ENCODE measurements at regions not wholly inside any gene's neighbourhood (a gene's known extent, or its start where the extent isn't known, plus 50 kb on each side); places are given as distances from the start of the nearest gene placed in this dataset.
"Not testable (repeated sequence)": the region's sequence is repeated elsewhere in the genome, so short reads cannot be mapped to it uniquely, and the experiment has no call there.

GRCh38 chr3:62948921-62949320, 73.7 kb upstream of the CADPS start:
- no peak overlapping the region for H3K27ac Mint-ChIP-seq
- no peaks in the 10 kb centered on the region; the same call in 1 of the 2 replicates for H3K27me3 Mint-ChIP-seq (ENCODE audit: insufficient read depth)
- H3K4me1 Mint-ChIP-seq (ENCODE audit: low read depth) = no peaks in the 10 kb centered on the region
- peaks cover 40% of the 10 kb centered on the region for H3K9me3 Mint-ChIP-seq
- DNase-seq = no peak
- no peak for TF ChIP-seq CTCF (IDR thresholded peaks at IDR 0.05)
- no peaks in the 10 kb centered on the region for H3K36me3 Mint-ChIP-seq (ENCODE audit: low read depth)
- no peak overlapping the region for H3K4me3 Mint-ChIP-seq

GRCh38 chr3:62950210-62950609, 75.0 kb upstream of the CADPS start:
- Mint-ChIP-seq H3K9me3 (peaks cover 43% of the 10 kb centered on the region), H3K27ac (no peak overlapping the region), H3K27me3 (ENCODE audit: insufficient read depth) (no peaks in the 10 kb centered on the region; the same call in 1 of the 2 replicates), H3K36me3 (ENCODE audit: low read depth) (no peaks in the 10 kb centered on the region), H3K4me3 (no peak overlapping the region), H3K4me1 (ENCODE audit: low read depth) (no peaks in the 10 kb centered on the region)
- no peak for DNase-seq
- TF ChIP-seq CTCF (IDR thresholded peaks at IDR 0.05) = no peak

- Mint-ChIP-seq H3K27ac (no peak overlapping the region), H3K36me3 (ENCODE audit: low read depth) (no peaks in the 10 kb centered on the region), H3K27me3 (ENCODE audit: insufficient read depth) (no peaks in the 10 kb centered on the region; the same call in 1 of the 2 replicates), H3K4me1 (ENCODE audit: low read depth) (no peaks in the 10 kb centered on the region), H3K9me3 (peaks cover 48% of the 10 kb centered on the region), H3K4me3 (no peak overlapping the region)
- no peak for DNase-seq
- no peak for TF ChIP-seq CTCF (IDR thresholded peaks at IDR 0.05)
Observed at GRCh38 chr3:62951037-62951613, 75.9 kb upstream of the CADPS start.

GRCh38 chr3:62951880-62952279, 76.7 kb upstream of the CADPS start:
- H3K4me1 Mint-ChIP-seq (ENCODE audit: low read depth); H3K27ac Mint-ChIP-seq; H3K4me3 Mint-ChIP-seq; H3K27me3 Mint-ChIP-seq (ENCODE audit: insufficient read depth); DNase-seq; H3K36me3 Mint-ChIP-seq (ENCODE audit: low read depth): not testable (repeated sequence)
- peaks cover 48% of the 10 kb centered on the region for H3K9me3 Mint-ChIP-seq

GRCh38 chr3:62954580-62954979, 79.4 kb upstream of the CADPS start:
- no peak overlapping the region for H3K4me3 Mint-ChIP-seq
- no peak for DNase-seq
- H3K36me3 Mint-ChIP-seq (ENCODE audit: low read depth) = no peaks in the 10 kb centered on the region
- no peak overlapping the region for H3K27ac Mint-ChIP-seq
- peaks cover 46% of the 10 kb centered on the region for H3K9me3 Mint-ChIP-seq
- TF ChIP-seq CTCF (IDR thresholded peaks at IDR 0.05) = no peak
- H3K4me1 Mint-ChIP-seq (ENCODE audit: low read depth) = no peaks in the 10 kb centered on the region
- no peaks in the 10 kb centered on the region for H3K27me3 Mint-ChIP-seq (ENCODE audit: insufficient read depth)

- Mint-ChIP-seq H3K4me1 (ENCODE audit: low read depth) (no peaks in the 10 kb centered on the region), H3K27me3 (ENCODE audit: insufficient read depth) (no peaks in the 10 kb centered on the region)
- no peak for TF ChIP-seq CTCF (IDR thresholded peaks at IDR 0.05)
Observed at GRCh38 chr3:62955126-62955525, 79.9 kb upstream of the CADPS start.

More at GRCh38 chr3:62955126-62955525, 79.9 kb upstream of the CADPS start:
- H3K36me3 Mint-ChIP-seq (ENCODE audit: low read depth) = no peaks in the 10 kb centered on the region
- H3K4me3 Mint-ChIP-seq = no peak overlapping the region
- no peak for DNase-seq
- H3K27ac Mint-ChIP-seq = no peak overlapping the region
- H3K9me3 Mint-ChIP-seq = peaks cover 47% of the 10 kb centered on the region

All from HFFc6 (cell line).